Endometrial microvascular endothelial cells (primary cell): ENCODE measurements at regions not wholly inside any gene's neighbourhood (a gene's known extent, or its start where the extent isn't known, plus 50 kb on each side); places are given as distances from the start of the nearest gene placed in this dataset.
"Not testable (repeated sequence)": the region's sequence is repeated elsewhere in the genome, so short reads cannot be mapped to it uniquely, and the experiment has no call there.

Source experiments
- in situ Hi-C: cut with HindIII; loops from 2 replicates; pipeline ENCODE4 v1.10.0; 2017; ENCODE audit warnings: low sequenced_read_pairs, low pct_unique_long_range_greater_than_20kb; ENCODE audit errors: inconsistent ontology term

DNA sequence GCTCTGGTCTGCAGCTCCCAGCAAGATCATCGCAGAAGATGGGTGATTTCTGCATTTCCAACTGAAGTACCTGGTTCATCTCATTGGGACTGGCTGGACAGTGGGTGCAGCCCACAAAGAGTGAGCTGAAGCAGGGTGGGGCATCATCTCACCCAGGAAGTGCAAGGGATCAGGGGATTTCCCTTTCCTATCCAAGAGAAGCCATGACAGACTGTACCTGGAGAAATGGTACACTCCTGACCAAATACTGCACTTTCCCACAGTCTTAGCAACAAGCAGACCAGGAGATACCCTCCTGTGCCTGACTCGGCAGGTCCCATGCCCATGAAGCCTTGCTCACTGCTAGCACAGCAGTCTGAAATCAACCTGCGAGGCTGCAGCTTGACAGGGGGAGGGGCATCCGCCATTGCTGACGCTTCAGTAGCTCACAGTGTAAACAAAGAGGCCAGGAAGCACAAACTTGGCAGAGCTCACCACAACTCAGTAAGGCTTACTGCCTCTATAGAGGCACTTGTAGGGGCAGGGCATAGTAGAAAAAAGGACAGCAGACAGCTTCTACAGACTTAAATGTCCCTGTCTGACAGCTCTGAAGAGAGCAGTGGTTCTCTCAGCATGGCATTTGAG lies 60.5 kb downstream of the AREG start:
- in situ Hi-C loops = not testable (repeated sequence)

DNA sequence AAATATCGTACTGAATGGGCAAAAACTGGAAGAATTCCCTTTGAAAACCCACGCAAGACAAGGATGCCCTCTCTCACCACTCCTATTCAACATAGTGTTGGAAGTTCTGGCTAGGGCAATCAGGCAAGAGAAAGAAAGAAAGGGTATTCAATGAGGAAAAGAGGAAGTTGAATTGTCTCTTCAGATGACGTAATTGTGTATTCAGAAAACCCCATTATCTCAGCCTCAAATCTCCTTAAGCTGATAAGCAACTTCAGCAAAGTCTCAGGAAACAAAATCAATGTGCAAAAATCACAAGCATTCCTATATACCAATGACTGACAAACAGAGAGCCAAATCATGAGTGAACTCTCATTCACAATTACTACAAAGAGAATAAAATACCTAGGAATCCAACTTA lies 64.4 kb downstream of the AREG start:
- in situ Hi-C loops = not testable (repeated sequence)

DNA sequence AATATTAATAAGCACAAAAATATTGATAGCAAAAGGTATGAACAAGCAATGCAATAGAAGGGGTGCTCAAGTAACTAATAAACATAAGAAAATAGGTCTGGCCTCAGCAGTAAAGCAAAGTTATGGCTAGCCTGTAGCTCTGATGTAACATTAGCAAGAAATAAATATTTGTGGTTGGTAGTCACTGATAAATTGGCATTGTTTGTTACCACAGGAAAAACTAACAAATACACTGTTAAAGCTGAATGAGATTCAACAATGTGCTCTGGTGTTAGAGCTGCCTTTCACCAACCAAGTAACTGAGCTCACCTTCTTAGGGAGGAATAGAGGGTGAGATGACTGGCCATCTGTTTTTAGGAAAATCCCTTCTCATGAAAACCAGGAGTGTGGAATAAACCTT lies 71.4 kb downstream of the AREG start:
- in situ Hi-C loops = no loop called here

DNA sequence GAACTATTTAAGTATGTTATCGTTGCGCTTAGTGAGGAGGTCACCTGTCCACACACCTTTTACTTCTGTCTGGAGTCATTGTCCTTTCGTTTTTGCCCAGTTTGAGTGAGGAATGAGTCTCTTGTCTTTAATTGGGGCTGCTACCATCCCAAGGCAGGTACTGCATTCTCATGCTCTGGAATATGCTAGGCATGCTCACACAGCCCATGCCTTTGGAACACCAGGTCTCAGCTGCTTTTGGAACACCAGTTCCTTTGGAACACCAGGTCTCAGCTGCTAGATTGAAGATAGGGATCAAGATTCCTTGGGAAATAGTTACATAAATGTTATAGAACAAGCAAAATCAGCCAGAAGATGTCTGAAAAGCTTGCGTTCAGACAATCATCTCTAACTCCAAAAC lies 73.1 kb downstream of the AREG start:
- in situ Hi-C loops = no loop called here

DNA sequence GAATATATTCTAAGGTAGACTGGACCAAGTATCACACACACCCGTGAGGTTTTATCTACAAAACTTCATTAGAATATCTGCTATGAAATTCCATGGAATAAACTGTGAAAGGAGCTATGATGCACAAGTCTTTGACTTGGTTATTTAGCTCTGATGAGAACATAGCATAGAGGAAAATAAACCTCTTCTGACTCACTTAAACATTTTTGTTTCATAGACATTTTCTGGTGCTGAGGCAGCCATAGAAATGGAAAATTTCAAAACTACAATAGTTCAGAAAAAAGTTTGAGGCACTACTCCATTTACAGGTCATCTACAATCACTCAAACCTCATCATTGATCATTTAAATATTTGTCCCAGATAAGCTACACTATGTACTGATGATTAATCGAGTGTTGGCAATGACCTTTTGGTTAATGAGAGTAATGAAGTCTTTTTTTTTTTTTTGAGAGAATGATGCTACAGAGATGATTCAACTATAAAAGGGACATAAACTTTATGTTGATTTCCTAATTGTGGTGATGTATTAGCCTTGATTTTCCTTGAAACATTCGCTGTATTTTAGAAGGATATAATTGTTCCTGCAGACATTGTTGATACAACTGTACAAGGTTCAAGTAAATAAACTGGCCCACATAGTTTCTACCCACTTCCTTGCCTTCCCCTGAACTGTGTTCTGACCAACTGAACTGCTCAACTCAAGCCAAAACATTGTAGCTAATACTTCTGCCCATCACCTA lies 77.5 kb downstream of the AREG start:
- in situ Hi-C loops = no loop called here

DNA sequence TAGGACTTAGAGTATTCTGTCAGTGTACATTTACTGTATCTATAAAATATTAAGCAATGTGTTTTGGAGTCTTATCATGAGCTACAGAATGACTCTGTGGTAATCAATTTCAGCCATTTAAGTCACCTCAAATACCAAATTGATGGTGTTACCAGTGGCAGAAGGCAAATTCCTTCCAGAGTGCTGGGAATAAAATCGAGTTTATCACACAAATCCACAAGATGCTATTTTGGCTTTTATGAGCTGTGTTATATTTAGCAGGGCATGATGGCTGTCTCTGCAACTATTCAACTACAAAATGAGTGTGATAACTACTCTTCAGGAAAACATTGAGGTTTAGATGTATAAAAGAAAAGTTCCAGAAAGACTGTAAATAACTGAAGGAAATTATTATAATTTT lies 78.2 kb downstream of the AREG start:
- in situ Hi-C loops = no loop called here

DNA sequence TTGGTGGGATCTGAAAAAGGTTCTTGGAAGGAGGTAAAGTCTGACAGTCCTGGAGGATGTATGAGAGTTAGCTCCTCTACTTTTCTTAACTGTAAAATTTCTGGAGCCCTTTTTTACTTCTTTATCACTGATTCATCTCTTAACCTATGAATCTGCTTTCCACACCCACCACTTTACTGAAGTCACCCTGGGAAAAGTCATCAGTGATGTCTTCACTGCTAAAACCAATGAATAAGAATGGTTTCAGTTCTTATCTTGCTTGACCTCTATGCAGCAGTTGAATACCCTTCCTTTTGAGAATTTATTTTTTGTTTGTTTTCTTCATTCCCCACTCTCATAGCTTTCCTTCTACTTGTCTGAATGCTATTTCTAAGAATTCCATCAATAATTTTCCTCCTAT lies 80.0 kb downstream of the AREG start:
- in situ Hi-C loops = loop anchor here (25.0 kb wide), 1 partner anchor 138 kb away; no protein-coding TSS in a partner anchor

DNA sequence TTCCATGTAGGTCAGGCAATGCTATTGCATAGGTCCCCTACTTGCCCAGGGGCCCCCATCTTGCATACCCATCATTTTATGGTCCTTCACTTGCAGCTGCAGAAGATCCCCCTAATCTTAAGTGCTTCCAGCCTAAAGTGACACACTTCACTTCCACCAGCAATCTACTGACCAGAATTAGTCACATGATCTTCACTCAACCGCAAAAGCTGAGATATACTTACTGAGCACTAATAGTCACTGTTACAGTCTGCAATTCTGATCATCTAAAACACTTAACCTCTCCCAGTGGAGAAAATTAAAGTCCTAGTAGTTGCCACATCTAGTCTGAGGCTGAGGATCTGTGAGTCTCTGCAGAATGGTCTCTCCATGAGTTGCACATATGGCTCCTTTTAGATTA lies 82.1 kb downstream of the AREG start:
- in situ Hi-C loops = loop anchor here (25.0 kb wide), 1 partner anchor 140 kb away; no protein-coding TSS in a partner anchor

DNA sequence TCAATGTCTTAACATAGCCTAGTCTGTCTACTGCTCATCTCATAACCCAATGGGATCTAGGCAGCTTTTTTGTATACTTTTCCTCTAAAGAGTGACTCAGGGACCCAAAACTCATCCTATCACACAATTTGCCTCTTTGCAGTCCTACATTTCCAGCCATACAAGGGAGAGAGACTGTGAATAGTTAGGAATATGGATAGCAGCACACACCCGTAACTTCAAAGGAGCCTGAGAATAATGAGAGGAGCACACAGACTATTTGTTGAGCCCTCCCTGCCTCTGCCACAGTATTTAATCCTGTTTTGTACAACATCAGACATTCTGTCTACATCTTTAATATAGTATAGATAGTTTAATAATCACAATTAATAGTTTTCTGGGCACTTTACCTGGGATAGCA lies 83.2 kb downstream of the AREG start:
- in situ Hi-C loops = loop anchor here (25.0 kb wide), 1 partner anchor 141 kb away; no protein-coding TSS in a partner anchor

DNA sequence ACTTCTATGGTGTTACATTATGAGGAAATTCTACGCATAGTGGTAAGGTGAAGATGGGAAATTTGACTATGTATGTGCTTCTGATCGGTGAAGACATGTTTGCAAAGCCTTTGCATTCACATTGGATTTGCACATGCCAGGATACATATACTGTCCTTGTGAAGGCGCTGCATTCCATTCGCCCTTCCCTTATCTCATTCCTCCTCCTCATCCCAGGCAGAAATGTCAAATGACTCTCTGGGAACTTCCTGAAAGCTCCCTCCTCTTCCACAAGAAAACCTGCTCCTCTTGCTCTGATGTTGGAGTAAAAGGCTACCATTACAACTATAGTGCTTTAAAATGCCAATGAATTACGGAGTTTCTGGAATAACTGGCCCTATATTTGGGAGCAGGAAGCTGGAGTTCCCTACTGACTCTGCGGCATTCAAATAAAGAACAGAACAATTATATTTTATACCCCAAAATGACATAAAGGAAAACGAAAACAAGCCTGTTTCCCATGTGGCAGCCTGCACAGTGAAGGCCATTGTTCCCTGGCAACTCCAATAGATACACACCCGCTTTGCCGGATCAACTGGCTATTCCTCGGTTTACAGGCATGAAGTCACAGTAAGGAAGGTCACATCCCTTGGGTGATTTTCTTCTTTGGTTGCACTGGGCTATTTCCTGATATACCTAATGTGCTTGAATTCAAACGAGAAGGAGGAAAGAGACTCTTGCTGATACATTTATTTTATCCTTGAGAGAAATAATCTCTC lies 84.5 kb downstream of the AREG start:
- in situ Hi-C loops = loop anchor here (25.0 kb wide), 1 partner anchor 142 kb away; no protein-coding TSS in a partner anchor

DNA sequence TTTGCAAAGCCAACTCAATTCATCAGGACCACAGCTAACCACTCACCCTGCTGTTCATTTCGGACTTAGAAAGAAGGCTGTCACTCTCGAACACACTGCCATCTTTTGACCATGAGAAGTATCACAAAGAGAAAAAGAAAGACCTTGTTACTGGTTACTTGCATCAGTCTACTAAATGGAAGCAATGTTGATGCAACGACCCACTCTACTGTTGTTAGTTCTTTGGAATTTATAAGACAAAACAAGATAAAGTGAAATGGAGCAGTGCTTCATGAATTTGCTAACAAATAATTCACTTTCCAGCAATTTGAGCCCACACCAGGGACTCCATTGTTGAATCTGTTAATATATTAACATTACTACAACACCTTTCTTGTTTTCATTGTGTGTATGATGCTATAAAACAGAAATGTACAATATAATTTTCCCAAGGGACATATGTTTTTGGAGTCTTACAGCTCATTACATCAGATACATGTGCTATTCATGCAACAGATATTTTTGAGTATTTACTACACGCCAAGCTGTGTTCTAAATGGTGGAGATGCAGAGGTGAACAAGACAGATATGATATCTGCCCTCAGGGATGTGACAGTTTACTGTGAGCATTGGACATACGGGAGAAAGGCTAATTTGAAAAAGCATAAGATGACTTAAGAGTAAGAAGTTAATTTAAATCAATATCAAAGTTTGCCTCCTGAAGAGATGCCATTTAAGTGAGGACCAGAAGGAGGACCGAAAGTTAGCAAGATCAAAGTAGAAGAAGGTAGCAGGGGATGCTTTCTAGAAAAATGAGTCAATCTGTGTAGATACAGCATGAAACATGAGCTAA lies 87.2 kb downstream of the AREG start:
- in situ Hi-C loops = loop anchor here (25.0 kb wide), 1 partner anchor 145 kb away; no protein-coding TSS in a partner anchor

DNA sequence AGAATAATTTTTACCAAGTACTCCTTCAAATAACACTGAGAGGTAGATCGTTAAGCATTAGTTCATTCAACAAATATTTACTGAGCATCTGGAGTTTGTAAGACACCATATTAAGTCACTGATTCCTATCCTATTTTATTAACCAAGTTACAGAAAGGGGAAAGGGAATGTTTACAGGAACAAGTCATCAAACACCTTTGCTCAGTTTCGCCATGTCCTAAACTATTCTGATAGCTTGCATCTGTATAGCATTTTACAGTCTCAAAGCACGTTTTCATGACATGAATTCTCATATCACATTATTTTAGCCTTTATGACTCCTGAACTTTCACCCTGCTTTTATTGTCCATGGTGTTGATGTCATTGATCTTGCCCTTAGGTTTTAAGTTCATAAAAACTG lies 89.2 kb downstream of the AREG start:
- in situ Hi-C loops = loop anchor here (25.0 kb wide), 1 partner anchor 147 kb away; no protein-coding TSS in a partner anchor

DNA sequence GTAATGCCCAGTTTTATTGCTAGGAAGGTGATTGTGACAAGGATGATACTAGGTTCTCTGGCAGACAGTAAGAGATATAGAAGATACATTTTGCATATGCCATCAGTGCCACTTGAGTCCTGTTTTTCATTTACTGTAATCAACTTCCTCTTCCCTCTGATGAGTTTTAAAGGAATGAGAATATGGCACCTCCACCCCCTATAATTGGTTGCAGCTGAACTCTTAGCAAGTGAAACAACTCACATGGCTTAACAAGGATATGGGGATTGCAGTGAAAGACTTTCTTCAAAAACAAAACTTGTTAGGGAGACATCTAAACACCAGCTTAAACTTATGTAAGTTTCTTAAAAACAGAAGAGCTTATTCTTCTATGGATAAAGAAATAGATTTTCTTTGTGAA lies 90.0 kb downstream of the AREG start:
- in situ Hi-C loops = loop anchor here (25.0 kb wide), 1 partner anchor 148 kb away; no protein-coding TSS in a partner anchor

DNA sequence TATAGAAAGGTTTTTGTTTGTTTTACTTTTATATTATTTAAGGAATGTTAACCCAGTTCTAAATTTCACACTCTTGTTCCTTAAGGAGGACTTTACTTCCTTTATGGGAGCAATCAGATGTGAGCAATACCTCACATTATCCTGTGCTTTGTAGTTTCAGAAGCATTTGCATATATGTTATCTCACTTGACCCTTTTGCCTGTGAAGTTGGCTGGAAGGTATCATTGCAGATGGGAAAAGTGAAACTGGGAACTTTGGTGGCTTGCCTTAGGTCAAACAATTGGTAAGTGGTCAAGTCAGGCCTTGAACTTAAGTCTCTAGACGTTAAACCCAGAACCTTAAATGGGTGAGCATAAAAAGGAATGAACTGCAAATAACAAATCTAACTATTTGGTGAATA lies 90.6 kb downstream of the AREG start:
- in situ Hi-C loops = loop anchor here (25.0 kb wide), 1 partner anchor 148 kb away; no protein-coding TSS in a partner anchor

DNA sequence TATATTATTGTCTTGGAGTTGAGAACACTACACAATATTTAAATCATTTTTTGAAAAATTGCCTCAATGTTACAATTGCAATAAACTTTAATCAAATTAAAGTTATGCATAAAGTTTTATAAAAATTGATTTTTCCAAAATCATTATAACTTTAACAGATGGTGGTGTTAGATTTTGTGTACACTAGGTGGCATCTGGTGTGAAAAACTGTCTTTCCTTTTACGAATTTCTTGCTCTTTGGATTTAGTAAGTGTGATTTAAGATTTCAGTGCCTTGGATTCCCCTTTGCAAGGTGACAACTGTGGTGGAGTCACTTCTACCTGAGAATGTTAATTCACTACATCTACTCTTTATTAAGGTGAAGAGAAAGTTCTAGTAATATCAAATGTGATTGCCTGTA lies 91.6 kb downstream of the AREG start:
- in situ Hi-C loops = loop anchor here (25.0 kb wide), 1 partner anchor 149 kb away; no protein-coding TSS in a partner anchor

DNA sequence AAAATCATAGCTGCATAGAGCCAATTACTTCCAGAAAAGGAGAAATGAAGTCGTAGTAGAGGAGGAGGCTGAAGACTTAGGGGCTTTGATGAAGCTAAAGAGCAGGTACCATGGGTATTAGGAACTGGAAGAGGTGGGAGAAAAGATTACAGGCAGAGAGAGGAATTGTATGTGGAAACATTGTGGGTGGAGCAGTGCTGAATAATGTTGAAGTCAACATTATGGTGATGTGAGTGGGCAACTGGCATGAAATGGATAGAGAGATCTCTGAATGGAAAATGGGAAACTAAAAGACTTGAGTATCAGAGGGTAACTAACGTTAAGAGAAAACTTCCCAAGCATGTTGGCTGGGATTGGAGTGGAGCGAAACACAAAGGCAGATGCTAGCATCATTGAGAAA lies 92.5 kb downstream of the AREG start:
- in situ Hi-C loops = loop anchor here (25.0 kb wide), 1 partner anchor 150 kb away; no protein-coding TSS in a partner anchor

DNA sequence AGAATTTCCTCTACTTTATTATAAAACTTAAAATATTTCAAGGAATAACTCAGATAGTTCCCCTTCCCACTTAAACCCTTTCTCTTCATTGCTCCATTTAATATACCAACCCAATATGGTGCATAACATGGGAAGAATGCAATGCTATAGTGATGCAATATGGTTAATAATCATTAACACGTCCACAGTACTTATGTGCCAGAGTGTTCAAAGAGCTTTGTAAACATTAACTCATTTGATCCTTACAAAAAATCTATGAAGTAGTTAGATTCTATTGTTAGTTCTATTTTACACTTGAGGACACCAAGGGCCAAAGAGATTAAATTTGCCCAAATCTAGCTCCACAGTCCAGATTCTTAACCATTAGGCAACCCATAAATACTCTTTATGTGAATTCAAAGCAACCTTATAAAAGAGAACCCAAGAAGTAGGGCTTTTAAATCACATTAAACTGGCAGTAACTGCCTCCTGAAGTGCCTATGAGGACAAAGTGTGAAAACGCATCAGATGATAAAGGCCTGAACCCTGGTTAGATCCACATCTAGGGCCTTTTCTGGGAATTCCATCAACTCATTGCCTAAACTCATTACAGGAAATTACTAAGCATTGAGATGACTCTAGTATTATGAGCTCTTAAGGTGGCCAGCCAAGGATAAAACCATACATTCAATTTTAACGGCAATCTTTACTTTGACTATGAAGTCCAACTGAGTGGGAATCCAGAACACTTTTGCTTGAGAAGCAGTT lies 94.3 kb downstream of the AREG start:
- in situ Hi-C loops = loop anchor here (25.0 kb wide), 1 partner anchor 152 kb away; no protein-coding TSS in a partner anchor

DNA sequence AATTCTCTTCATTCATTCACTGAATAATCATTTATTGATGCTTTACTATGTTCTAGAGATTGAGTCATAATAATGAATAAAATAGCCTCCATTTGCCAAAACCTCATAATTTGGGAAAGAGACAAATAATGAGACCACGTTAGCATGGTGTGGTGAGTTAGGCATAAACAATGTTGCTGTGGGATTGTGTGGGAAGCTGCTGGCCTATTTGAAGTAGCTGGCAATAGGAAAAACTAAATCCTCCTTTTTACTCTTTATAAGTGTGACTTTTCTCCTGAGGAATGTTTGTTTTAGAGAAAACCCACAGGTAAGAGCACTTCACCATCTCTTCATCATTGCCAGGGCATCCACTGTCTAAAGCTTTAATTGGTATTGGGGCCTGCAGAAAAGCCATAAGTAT lies 95.3 kb downstream of the AREG start:
- in situ Hi-C loops = loop anchor here (25.0 kb wide), 1 partner anchor 153 kb away; no protein-coding TSS in a partner anchor
